T-helper 1 cell (primary cell): ENCODE measurements at regions not wholly inside any gene's neighbourhood (a gene's known extent, or its start where the extent isn't known, plus 50 kb on each side); places are given as distances from the start of the nearest gene placed in this dataset.

Experiments
- DNase-seq, 5 donors: peaks; one replicate each; pipeline ENCODE4 v3.0.0-alpha.2; 2012 to 2020

DNA sequence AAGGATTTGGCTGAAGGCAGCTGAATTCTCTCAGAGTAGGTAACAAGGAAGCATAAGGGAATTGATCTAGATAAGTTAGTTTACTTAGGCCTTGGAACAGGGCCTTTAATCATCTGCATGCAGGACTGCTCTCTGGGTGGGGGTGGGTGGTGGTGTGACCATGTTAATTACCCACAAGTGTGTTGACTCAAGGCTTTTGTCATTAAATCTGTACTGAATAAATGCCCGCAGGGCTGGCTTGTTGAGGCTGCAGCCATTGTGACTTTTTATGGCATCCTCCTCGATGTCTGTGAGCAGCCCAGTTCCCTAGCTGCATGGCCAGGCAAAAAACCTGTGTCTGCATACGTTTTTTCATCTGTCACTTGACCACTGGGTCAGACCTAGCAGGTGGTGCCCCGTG lies 63.5 kb upstream of the ASCC3 start:
- DNase-seq, result no peak

DNA sequence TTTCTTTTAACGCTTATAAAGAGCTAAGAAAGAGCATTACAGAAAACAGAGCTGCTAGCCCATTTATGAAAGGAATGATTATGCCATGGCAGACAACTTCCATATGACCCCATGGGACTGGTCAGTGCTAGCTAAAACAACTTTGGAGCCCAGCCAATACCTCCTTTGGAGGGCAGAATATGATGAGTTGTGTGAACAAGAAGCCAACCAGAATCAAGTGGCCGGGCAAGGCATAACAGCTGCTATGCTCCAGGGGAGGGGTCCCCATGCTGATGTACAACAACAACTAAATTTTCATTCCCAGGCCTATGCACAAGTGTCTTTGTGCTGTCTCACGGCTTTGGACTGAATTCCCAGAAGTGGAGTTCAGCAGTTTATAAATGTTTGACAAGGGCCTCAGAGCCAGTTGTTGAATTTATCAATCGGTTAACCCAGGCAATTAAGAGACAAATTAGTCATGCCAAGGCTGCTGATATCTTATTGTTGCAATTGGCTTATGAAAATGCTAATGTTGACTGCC lies 65.0 kb upstream of the ASCC3 start:
- no peak for DNase-seq

DNA sequence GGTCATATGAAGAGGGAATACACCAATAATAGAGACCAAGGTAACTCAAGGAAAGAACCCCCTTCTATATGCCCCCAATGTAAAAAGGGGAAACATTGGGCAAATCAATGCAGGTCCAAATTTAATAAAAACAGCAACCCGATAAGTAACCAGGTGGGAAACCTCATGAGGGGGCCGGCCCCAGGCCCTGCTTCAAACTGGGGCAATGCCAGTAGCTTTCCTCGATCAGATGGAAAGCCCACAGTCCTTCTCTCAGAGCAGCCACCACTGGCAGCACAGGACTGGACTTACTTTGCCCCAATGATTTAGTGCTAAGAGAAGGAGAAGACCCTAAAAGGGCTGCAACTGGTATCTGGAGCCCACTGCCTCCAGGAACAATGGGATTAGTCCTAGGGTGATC lies 65.6 kb upstream of the ASCC3 start:
- DNase-seq, result no peak

DNA sequence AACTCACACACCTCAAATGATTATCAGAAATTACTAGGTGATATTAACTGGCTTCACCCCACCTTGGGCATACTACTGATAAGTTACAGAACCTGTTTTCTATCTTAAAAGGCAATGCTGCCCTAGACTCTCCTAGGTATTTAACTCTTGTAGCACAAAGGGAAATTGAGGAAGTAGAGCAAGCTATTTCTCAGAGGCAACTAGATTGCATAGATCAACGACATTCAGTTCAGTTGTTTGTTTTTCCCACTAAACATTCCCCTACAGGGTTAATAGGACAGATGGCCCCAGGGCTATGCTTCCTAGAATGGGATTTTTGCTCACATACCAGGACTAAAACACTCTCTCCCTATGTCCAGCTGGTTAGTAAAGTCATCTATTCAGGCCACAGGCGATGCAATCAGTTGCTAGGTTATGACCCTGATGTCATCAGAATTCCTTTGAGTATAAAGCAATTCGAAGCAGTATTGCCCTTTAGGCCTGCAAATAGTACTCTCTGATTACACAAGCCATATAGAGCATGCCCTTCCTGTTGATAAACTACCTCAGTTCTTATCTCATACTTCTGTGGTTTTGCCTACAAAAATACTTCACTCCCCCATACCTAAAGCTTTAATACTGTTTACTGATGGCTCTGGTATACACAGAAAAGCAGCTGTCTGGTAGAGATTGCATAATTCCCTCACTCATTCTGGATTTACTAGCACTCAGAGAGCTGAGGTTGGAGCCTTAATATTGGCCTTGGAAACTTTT lies 67.4 kb upstream of the ASCC3 start:
- DNase-seq, result no peak

DNA sequence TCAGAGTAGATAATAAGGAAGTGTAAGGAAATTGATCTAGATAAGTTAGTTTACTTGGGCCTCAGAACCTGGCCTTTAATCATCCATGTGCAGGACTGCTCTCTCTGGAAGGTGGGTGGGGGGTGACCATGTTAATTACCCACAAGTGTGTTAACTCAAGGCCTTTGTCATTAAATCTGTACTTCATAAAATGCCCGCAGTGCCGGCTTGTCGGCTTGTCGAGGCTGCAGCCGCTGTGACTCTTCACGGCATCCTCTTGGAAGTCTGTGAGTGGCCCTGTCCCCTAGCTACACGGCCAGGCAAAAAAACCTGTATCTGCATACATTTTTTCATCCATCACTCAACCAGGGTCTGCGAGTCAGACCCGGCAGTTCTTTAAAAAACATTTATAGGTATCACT lies 70.9 kb upstream of the ASCC3 start:
- DNase-seq, result no peak

DNA sequence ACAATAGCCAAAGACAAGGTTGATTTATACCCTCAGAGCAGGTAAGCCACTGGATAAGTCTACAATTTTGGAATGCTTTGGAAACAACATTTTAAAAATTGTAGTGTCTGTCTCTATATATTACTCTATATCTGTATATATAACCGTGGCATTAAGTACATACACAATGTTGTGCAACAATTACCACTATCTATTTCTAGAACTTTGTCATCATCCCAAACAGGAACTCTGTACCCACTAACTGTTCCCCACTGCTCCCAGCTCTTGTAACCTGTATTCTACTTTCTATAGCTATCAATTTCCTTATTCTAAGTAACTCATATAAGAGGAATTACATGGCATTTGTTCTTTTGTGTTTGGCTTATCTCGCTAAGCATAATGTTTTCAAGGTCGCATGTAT lies 78.2 kb upstream of the ASCC3 start:
- DNase-seq, result no peak

DNA sequence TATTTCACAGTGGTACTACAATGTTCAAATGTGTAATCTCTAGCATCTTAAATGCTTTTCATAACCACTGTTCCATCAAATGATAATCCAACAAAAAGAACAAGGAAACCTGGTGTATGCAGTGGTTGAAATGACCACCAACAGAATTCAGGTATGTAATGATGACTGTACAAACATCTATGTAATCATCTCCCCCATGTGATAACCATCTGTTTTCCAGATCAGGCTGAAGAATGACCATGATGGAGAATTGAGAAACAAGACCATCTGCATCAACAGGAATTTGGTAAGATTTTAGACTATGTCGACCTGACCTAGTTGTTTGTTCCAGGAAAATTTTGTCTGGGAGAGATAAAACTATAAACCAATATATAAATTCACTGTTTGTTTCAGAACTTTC lies 81.3 kb upstream of the ASCC3 start:
- DNase-seq, result no peak

DNA sequence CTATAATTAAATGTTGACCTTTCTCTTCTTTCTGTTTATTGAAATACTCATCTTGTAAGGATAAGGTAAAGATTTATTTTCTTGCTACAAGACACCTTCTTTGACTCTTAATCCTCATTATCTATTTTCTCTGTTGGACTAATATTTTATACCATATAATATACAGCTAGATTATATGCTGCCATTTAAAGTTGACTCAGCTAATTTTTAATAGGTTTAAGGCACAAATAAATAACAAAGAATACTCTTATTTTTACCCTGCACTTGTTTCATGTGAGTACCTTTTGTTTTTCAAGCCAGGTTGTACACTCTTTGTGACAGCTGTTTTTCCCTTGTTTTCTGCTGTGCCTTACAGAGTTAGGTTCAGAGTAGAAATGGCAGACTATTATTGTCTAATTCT lies 83.9 kb upstream of the ASCC3 start:
- DNase-seq, result no peak

DNA sequence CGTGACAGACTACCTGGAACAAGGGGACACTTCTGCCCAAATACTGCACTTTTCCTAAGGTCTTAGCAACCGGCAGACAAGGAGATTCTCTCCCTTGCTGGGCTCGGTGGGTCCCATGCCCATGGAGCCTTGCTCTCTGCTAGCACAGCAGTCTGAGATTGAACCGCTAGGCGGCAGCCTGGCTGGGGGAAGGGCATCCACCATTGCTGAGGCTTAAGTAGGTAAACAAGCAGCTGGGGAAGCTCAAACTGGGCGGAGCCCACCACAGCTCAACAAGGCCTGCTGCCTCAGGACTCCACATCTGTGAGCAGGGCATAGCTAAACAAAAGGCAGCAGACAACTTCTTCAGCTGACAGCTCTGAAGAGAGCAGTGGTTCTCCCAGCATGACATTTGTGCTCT lies 87.8 kb upstream of the ASCC3 start:
- DNase-seq, result no peak

DNA sequence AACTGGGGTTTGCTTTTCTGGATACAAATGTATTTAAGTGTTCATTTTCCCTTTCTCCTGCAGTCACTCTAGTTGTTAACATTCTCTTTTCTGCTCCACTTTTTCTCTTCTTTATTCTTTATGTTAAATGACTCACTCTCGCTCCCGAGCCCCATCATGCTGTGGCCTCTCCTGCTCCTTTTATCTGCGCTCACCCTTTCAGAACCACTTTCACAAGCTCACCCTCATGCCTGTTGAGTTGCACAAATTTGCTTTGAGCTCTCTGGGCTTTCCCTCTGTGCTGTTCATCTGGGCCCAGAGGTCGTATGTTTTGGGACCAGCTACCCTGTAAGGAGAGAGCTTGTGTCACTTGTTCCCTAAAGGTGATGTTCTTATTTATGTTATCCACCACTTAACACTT lies 98.1 kb upstream of the ASCC3 start:
- DNase-seq, result no peak

DNA sequence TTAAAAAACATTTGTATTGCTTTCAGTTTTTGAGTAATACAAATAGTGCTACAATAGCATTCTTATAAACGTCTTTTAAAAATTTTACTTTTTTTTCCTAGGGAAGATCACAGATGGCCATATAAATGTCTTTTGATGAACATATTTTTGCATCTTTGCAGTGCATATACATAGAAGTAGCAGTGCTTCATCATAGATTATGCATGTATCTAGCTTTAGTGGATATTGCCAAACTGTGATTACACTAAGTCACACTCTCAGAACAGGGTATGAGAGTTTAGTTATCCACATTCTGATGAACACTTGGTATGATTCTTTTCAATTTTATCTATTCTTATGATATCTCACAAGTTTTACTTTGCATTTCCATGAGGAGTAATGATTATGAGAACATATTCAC lies 99.8 kb upstream of the ASCC3 start:
- no peak for DNase-seq

DNA sequence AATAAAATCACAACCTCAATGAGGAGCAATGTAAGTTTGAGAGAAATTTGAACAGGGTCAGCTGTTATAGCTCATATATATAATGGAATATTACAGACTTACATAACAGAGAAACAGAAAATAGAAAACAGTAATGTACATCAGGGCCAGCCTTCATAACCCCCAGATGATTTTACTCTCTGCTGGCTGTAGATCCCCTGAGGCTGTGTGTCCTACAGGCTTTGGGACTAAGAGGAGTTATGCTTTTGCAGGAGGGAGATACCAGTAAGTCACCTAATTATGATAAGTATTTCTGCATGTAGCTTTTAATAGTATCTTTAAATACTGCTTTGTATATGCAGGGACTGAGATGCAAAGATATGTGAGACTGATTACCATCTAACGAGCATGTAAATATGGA lies 105.8 kb upstream of the ASCC3 start:
- DNase-seq, result no peak

DNA sequence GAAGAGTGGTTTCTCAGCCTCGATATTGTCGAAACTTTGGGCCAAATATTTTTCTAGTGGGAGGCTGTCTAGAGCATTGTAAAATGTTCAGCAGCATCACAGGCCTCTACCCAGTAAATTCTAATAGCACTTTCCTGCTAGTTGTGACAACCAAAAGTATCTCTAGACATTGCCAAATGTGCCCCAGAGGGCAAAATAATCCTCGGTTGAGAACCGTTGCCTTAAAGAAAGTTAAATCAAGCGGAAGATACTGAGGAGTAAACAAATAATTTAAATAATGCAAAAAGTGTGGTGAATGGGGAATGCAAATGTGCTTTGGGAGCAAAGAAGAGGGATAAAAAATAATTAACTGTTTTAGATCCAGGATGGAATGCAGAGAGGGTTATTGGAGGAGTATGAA lies 106.4 kb upstream of the ASCC3 start:
- DNase-seq, result no peak

DNA sequence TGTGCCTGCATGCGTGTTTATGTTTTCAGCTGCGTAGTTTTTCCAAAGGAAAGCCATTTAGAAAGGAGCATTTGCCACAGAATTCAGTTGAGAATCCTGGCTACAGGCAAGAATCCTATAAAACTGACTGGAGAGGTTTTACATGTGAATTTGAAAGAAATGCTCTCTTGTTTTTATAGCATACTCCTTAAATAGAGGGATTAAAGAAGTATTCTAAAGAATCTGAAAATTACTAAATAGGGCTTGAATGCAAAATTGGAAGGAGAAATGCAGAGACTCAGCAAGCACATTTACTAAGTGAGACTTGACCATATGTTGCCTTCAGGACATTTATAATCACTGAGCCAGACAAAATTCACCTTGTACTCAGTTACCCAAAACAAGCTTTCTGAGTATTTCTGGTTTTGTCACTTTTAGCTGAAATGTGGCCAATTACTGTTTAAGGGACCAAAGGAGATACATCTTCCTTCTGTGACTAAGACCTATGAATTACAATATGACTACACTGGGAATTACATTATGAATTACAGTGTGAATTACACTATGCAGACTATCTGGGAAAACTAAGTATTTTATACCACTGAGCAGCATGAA lies 107.4 kb upstream of the ASCC3 start:
- DNase-seq, result no peak

DNA sequence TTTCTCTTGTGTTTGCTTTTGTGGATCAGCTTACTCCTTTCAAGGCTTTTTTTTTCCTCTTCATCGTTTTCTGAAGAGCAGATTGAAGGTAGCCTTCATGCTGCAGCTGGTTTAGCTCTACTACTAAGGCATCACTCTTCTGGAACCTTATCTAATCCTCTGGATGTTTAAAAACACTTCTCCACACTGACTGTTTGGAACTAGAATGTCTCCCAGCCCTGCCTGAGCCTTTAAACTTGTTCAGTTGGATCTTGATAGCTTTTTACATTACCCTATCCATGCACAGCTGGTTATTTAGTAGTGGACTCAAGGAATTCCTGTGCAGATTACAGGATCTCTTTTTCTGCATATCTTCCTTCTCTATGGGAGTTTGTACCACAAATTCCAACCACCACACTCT lies 108.9 kb upstream of the ASCC3 start:
- no peak for DNase-seq

DNA sequence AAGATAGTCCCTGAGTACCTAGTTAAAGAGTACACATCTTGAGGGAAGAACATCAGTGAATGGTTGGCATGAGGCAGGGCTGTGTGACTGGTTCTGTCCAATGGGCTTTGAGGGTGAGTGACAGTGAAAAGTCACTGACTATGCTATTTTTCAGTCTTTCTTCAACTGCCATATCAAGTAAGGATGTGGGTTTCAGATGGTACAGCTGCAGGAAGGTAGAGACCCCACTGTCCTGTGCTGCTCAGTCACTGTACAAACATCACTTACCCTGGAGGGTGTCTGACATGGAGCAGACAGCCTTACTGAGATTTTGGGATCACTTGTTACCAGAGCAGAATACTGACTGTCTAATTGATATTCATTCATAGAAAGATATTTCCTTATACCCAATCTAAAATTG lies 115.3 kb upstream of the ASCC3 start:
- DNase-seq, result no peak

DNA sequence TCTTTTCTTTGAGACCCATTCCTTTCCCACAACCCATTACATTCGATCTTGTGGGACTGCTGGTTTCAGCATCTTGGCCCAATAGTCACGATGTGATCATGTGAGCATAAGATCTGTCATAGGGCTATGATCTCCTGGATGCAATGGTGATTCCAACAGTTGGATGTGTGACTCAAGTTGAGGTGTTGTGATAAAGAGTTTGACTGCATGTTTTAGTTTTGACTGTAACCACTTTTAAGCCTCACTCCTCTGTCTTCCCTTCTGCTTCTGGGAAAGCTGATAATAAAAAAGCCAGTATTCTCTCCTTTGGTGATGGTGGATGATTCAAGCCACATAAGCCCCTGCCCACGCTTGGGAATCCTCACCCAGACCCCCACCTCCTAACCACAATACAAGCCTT lies 117.0 kb upstream of the ASCC3 start:
- no peak for DNase-seq

DNA sequence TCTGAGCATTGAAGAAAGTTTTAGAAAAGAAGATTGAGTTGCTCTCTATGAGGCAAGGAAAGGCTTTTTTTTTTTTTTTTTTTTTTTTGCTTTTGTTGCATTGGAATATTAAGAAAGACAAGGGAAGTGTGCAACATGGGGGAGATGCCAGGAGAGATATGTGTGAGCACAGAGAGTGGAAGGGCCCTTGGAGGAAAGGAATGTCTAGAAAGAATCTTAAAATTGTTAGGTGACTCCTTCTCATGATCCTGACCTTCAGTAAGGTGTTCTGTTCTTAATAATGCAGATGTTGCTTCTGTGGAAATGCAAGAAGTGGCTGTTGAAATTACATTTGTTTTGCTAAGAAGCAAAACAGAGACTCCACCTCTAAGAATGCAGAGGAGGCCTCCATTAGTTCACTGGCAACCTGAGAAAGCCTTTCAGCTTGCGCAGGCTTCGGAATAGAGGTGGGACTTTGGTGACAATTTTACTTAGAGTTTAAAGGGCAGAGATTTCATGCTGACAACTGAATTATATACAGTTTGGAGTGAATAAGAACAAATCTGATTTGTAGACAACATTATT lies 118.0 kb upstream of the ASCC3 start:
- DNase-seq, result no peak

DNA sequence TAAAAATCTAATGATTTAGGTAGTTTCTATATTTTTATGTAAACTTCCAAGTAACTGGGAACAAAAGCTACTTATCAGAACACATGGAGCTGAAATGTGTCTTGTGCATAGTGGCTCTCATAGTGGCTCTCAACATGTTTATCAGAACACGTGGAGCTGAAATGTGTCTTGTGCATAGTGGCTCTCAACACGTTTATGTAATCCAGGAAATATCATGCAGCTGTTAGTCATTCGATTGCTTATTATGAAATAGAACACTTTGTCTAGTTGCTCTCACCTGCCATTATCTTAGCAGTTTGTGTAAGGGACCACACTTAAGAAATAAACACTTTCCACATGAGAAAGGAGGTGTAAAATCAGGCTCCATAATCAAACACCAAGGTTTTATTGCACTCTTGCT lies 119.2 kb upstream of the ASCC3 start:
- no peak for DNase-seq

DNA sequence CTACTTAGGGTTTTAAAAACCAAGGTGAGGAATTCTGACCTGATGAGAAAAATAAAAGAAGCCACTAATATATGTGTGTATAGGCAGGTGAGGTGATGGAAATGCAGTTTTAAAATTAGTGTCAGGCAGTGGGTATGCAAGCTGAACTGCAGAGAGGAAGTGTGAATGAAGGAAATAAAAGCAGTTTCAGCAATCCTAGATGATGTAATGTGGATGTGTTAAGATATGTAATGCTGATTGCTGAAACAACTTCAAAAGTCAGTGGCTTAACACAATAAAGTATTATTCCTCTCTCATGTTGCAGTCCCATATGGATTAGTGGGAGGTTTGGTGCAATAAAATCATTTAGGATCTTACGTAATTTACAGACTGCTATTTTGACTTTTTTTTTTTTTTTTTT lies 119.9 kb upstream of the ASCC3 start:
- DNase-seq, result no peak

DNA sequence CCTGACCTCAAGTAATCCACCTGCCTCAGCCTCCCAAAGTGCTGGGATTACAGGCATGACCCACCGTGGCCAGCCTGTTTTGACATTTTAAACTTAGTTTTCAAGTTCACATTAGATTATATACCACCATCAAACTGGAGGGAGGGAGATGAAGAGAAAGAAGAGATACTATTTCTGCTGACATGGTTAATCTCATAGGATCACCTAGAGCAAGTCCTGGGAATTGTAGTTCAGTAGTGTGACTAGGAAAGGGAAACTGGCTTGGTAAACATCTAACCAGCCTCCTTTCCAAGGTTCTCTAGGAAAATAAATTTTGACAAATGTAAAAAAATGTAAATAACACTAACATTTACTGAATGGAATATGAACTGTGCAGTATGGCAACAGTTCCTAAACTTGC lies 120.5 kb upstream of the ASCC3 start:
- DNase-seq, result no peak

DNA sequence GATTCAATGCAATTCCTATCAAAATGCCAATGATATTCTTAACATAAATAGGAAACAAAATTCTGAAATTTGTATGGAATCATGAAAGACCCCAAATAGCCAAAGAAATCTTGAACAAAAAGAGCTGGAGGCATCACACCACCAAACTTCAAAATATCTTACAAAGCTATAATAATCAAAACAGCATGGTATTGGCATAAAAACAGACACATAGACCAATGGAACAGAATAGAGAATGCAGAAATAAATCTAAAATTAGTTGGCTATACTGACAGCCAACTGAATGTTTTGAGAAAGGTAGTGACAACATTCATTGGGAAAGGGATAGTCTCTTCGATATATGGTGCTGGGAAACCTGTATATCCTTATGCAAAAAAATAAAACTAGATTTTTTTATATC lies 121.9 kb upstream of the ASCC3 start:
- DNase-seq, result no peak

DNA sequence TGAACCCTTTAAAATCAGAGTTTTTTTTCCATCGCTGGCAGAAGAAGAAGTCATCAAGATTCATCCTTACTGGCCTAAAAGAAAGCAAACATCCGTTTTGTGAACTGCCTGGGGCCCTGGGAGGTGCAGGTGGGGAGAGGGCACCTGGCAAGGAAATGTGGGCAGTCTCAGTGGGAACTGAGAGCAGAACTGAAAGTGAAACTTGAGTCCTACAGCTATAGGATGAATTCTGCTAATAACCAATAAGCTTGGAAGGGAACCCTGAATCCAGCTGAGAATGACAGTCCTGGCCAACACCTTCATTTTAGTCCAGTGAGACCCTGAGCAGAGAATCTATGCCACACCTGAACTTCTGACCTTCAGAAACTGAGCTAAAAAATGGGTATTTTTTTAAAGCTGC lies 130.1 kb upstream of the ASCC3 start:
- peak in 2 of 5 donors; percentile 0 to 8 for DNase-seq

DNA sequence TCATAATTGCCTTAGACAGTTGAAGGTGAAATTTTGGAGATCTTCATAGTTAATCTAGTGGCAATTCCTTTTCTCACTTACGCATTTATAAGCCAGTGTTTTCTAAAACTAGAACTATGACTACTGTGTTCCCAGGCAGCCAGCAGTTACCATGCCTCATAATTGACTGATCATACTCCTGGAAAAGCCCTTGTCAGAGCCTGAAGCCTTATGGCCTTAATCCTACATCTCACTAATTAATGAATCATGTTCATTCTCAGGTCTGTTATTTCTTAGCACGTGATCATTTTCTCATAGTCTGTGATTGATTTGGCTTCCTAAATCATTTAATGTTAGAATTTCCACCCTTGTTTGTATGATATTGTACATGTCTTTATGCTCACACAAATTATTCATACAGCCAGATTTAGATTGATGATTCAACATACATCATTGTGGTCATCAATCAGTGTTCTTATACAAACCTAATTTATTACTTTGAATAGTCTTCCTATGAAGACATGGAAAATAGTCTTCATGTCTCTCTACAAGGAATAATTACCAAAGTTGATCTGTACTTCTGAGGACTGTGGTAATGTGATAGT lies 132.6 kb upstream of the ASCC3 start:
- no peak for DNase-seq
